RWPE2 (cell line): ENCODE measurements at regions not wholly inside any gene's neighbourhood (a gene's known extent, or its start where the extent isn't known, plus 50 kb on each side); places are given as distances from the start of the nearest gene placed in this dataset.

Experiments
- ATAC-seq: fragments of 200-7000 bp; cut with Tn5 transposase; 3 replicates; pipeline ENCODE4 v1.9.1; 2021; ENCODE audit warnings: low read depth
- DNase-seq: peaks from one replicate; pipeline ENCODE4 v3.0.0-alpha.2; 2020; ENCODE audit warnings: low spot score
- H3K27ac ChIP-seq: fragments of 450-650 bp; 2 replicates; pipeline ENCODE4 v1.5.1; 2017; ENCODE audit warnings: mild to moderate bottlenecking; ENCODE audit not compliant: poor library complexity, severe bottlenecking
- H3K27me3 ChIP-seq: fragments of 250-450 bp; sonication (Bioruptor Pico); 2 replicates; pipeline ENCODE4 v1.5.1; 2021; ENCODE audit warnings: mild to moderate bottlenecking, moderate library complexity; ENCODE audit not compliant: insufficient read depth, poor library complexity, severe bottlenecking
- H3K36me3 ChIP-seq: fragments of 250-450 bp; sonication (Bioruptor Pico); 2 replicates; pipeline ENCODE4 v1.5.1; 2020; ENCODE audit warnings: low read depth, mild to moderate bottlenecking, moderate library complexity
- H3K4me1 ChIP-seq: fragments of 250-450 bp; sonication (Bioruptor Pico); 2 replicates; pipeline ENCODE4 v1.5.1; 2021; ENCODE audit warnings: mild to moderate bottlenecking, moderate library complexity; ENCODE audit not compliant: insufficient read depth, poor library complexity, severe bottlenecking
- H3K4me3 ChIP-seq: fragments of 250-450 bp; sonication (Bioruptor Pico); 2 replicates; pipeline ENCODE4 v1.5.1; 2021; ENCODE audit warnings: mild to moderate bottlenecking, moderate library complexity; ENCODE audit not compliant: severe bottlenecking
- H3K9me3 ChIP-seq: fragments of 250-450 bp; sonication (Bioruptor Pico); 2 replicates; pipeline ENCODE4 v1.5.1; 2021; ENCODE audit warnings: mild to moderate bottlenecking, moderate library complexity; ENCODE audit not compliant: severe bottlenecking
- TF ChIP-seq, protein P1 (sequence below): fragments of 450-650 bp; IDR thresholded peaks from one replicate; pipeline ENCODE4 v1.5.1; 2017; ENCODE audit warnings: mild to moderate bottlenecking, moderate library complexity; ENCODE audit not compliant: poor library complexity, severe bottlenecking

DNA sequence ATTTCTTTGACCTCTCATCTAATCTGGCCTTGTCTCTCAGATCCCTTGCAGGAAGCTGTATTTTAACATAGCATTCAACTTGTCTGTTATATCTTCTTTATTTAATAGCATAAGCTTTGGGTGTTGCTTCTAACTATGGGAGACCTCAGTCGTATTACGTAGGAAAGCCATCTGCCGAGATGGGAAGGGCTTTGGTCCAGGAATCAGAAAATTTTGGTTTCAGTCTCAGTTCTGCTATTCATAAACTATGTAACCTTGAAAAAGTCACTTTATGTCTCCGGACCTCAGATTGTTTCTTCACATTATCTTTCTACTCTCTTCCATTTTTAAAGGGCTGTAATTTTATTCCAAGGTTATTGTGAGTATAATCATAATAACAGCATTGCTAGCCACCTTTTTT is 297.7 kb downstream of the SATB2 start:
- ATAC-seq (no peak), DNase-seq (no peak)
- H3K36me3 ChIP-seq, result no peaks in the 10 kb centered on the region
- TF ChIP-seq, protein P1, sequence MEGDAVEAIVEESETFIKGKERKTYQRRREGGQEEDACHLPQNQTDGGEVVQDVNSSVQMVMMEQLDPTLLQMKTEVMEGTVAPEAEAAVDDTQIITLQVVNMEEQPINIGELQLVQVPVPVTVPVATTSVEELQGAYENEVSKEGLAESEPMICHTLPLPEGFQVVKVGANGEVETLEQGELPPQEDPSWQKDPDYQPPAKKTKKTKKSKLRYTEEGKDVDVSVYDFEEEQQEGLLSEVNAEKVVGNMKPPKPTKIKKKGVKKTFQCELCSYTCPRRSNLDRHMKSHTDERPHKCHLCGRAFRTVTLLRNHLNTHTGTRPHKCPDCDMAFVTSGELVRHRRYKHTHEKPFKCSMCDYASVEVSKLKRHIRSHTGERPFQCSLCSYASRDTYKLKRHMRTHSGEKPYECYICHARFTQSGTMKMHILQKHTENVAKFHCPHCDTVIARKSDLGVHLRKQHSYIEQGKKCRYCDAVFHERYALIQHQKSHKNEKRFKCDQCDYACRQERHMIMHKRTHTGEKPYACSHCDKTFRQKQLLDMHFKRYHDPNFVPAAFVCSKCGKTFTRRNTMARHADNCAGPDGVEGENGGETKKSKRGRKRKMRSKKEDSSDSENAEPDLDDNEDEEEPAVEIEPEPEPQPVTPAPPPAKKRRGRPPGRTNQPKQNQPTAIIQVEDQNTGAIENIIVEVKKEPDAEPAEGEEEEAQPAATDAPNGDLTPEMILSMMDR, result no peak
- no peaks in the 10 kb centered on the region for H3K27me3 ChIP-seq
- no peak overlapping the region for H3K4me3 ChIP-seq
- no peaks in the 10 kb centered on the region for H3K9me3 ChIP-seq
- H3K27ac ChIP-seq, result peak overlapping the region; percentile 53
- H3K4me1 ChIP-seq, result peaks cover 11% of the 10 kb centered on the region

DNA sequence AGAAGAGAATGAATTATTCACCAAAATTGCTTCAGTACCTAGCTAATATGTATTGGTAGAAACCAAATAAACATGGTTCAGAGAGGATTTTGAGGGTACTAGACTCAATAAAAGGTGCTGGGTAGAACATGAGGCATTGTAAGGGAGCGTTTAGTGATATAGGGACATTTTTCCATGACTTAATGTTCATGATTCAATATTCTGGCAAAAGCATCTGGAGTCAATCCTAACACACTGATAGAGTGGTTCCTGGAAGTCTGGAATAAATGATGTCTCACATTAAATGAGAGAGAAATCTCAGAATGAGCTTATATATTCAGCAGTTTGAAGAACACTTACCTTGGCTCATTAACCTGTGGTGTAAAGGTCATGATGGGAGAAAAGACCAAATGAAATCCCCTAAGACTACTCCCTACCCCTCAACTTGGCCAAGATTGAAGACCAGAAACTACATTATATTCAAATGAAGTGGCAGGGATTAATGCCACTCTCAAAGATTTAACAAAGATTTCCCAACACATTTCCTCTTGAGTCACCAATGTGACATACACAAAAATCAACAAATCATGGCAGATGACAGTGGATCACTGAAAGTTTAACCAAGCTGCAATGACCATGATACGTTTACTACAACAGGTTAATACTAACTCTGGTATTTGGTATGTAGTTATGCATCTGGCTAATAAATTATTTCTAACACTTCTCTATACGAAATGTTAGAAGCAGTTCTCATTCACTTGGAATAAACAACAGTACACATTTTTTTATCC is 309.5 kb downstream of the SATB2 start:
- Histone ChIP-seq H3K9me3 (no peaks in the 10 kb centered on the region), H3K27ac (no peak overlapping the region), H3K27me3 (no peaks in the 10 kb centered on the region), H3K36me3 (no peaks in the 10 kb centered on the region), H3K4me3 (no peak overlapping the region), H3K4me1 (no peaks in the 10 kb centered on the region)
- TF ChIP-seq, protein P1, result no peak
- DNase-seq (no peak), ATAC-seq (no peak)

DNA sequence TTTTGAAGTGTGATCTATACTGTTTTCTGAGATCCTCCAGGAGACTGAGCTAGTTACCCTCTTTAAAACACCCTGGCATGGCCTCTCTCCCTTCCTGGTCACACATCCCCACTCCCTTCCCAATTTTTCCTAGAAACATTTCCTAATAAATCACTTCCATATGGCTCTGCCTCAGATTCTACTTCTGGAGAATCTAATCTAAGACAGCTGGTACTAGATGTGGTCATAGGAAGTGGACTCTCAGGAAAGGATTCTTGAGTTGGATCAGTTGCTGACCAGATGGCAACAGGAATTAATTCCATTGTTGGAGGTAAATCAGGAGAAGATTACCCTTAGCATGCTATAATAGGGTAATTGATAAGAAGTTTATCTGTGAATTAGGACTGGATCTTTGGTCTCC is 310.5 kb downstream of the SATB2 start:
- ATAC-seq (no peak), DNase-seq (no peak)
- H3K36me3 ChIP-seq, result no peaks in the 10 kb centered on the region
- H3K4me1 ChIP-seq, result no peaks in the 10 kb centered on the region
- no peak overlapping the region for H3K27ac ChIP-seq
- TF ChIP-seq, protein P1, result no peak
- no peaks in the 10 kb centered on the region for H3K27me3 ChIP-seq
- no peak overlapping the region for H3K4me3 ChIP-seq
- no peaks in the 10 kb centered on the region for H3K9me3 ChIP-seq

DNA sequence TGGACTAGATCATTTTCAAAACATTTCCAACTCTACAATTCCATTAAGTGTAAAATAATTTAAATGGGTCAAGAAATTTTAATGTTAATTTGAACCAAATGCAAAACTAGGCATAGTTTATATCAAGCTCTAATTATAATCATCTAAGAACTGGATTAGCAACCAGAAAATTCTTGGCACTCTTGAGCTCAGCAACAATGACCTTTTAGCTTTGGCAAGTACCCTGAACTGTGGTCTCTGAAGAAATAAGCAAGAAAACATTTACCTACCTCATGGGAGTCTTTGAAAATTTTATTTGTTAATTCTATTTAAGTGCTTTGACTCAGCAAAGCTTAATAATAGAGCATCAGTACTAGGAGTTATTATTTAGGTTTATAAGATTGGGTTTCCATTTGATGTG is 313.2 kb downstream of the SATB2 start:
- H3K27me3 ChIP-seq, result no peaks in the 10 kb centered on the region
- no peaks in the 10 kb centered on the region for H3K36me3 ChIP-seq
- H3K9me3 ChIP-seq, result no peaks in the 10 kb centered on the region
- no peak overlapping the region for H3K27ac ChIP-seq
- no peak overlapping the region for H3K4me3 ChIP-seq
- ATAC-seq (no peak), DNase-seq (no peak)
- H3K4me1 ChIP-seq, result no peaks in the 10 kb centered on the region
- TF ChIP-seq, protein P1, result no peak

DNA sequence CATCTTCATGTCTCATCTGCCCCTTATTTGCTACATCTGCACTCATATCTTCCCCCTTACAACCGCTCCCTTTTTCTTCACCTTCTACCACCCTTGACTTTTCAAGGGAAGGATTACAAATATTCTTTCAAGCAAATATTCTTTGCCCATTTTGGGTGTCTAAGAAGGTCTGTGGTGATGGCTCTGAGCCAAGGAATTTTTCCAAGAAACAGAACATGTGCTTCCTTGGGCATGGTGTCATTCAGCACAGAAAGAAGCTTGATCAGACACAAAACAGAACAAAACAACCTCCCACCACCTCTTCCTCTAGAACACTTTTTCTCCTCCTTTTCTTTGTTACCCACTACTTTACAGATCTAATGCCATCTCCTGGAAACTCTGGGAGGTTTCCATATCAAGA is 313.7 kb downstream of the SATB2 start:
- H3K27ac ChIP-seq, result no peak overlapping the region
- no peaks in the 10 kb centered on the region for H3K27me3 ChIP-seq
- TF ChIP-seq, protein P1, result no peak
- no peaks in the 10 kb centered on the region for H3K36me3 ChIP-seq
- no peak overlapping the region for H3K4me3 ChIP-seq
- DNase-seq, result no peak
- H3K9me3 ChIP-seq, result no peaks in the 10 kb centered on the region
- H3K4me1 ChIP-seq, result no peaks in the 10 kb centered on the region
- no peak for ATAC-seq
